HepG2 (cell line): ENCODE measurements at regions not wholly inside any gene's neighbourhood (a gene's known extent, or its start where the extent isn't known, plus 50 kb on each side); places are given as distances from the start of the nearest gene placed in this dataset.

ENCODE experiments used
- ATAC-seq: fragments of 200-7000 bp; cut with Tn5 transposase; 3 replicates; pipeline ENCODE4 v1.9.1; 2020; ENCODE audit warnings: mild to moderate bottlenecking, moderate library complexity
- BruUV-seq: library from RNA; stranded (reverse); fragments of 400-500 nt; replicated peaks from 2 replicates; lab custom pipeline; 2021; lab: Mats Ljungman, UMichigan
- CTCF ChIA-PET: fragments of 300-600 bp; formaldehyde crosslinking; extraction: SDS; loops from one replicate; lab custom pipeline; 2021; ENCODE audit warnings: low total read pairs, inconsistent platforms, low intra/inter-chr PET ratio; lab: Yijun Ruan, JAX
- POLR2A ChIA-PET: fragments of 350-600 bp; sonication (Branson Sonifier 250); formaldehyde crosslinking; loops from one replicate; lab custom pipeline; 2020; ENCODE audit warnings: antibody characterized with exemption, inconsistent platforms; lab: Yijun Ruan, JAX
- DNase-seq: peaks from one replicate; pipeline ENCODE4 v3.0.0-alpha.2; 2015; ENCODE audit warnings: low spot score
- FAIRE-seq: peaks from 3 replicates; lab custom pipeline; 2011; peaks lifted over from hg19 to GRCh38; lab: Jason Lieb, UNC
- H2AFZ ChIP-seq: one replicate; pipeline ENCODE4 v1.6.1; 2011; ENCODE audit warnings: low read length, inconsistent platforms
- H3K27ac ChIP-seq: fragments of 300-600 bp; 3 replicates; pipeline ENCODE4 v1.8.0; 2011; ENCODE audit warnings: mixed run types, mild to moderate bottlenecking, mixed read lengths, low read length, inconsistent platforms; ENCODE audit not compliant: insufficient read depth; ENCODE audit errors: extremely low read length
- H3K27me3 ChIP-seq, 2 experiments: fragments of 200-600 bp in 1 of 2; 2 replicates in 1 of 2; 3 replicates in 1 of 2; pipeline versions ENCODE4 v1.6.0 to v1.8.0; 2011; ENCODE audit warnings: low read length in 2 of 2, mild to moderate bottlenecking in 2 of 2, moderate library complexity in 2 of 2, inconsistent platforms in 1 of 2; ENCODE audit not compliant: insufficient read depth in 2 of 2, control insufficient read depth in 1 of 2
- H3K36me3 ChIP-seq, 2 experiments: fragments of 200-600 bp in 1 of 2; replicated peaks in 1 of 2; 2 replicates in 1 of 2; 3 replicates in 1 of 2; pipeline versions ENCODE4 v1.5.1 to v1.8.0; 2011; ENCODE audit warnings: low read length in 2 of 2, inconsistent platforms in 1 of 2; ENCODE audit not compliant: insufficient read depth in 2 of 2, control insufficient read depth in 1 of 2
- H3K4me1 ChIP-seq: 2 replicates; pipeline ENCODE4 v1.5.1; 2012; ENCODE audit warnings: low read length, inconsistent platforms; ENCODE audit not compliant: insufficient read depth
- H3K4me2 ChIP-seq: 2 replicates; pipeline ENCODE4 v1.6.0; 2011; ENCODE audit warnings: low read depth, low read length, inconsistent platforms
- H3K4me3 ChIP-seq, 3 experiments: fragments of 200-600 bp in 1 of 3; sonication (generic), shearing (Covaris generic) in 1 of 3; replicated peaks in 1 of 3; 2 replicates each; pipeline ENCODE4 v1.5.1; 2011 to 2016; ENCODE audit warnings: low read length in 3 of 3, inconsistent platforms in 2 of 3, low read depth in 2 of 3, mild to moderate bottlenecking in 2 of 3, control low read depth in 1 of 3, mixed read lengths in 1 of 3; ENCODE audit not compliant: insufficient read depth in 1 of 3
- H3K79me2 ChIP-seq: one replicate; pipeline ENCODE4 v1.6.1; 2011; ENCODE audit warnings: low read length, inconsistent platforms; ENCODE audit not compliant: insufficient read depth
- H3K9ac ChIP-seq: 2 replicates; pipeline ENCODE4 v1.6.0; 2011; ENCODE audit warnings: mild to moderate bottlenecking, low read depth, low read length, inconsistent platforms; ENCODE audit not compliant: insufficient read depth
- H3K9me3 ChIP-seq: 2 replicates; pipeline ENCODE4 v1.5.1; 2012; ENCODE audit warnings: mild to moderate bottlenecking, low read length
- H4K20me1 ChIP-seq: 2 replicates; pipeline ENCODE4 v1.6.0; 2011; ENCODE audit warnings: inconsistent platforms, mild to moderate bottlenecking, low read length, moderate library complexity; ENCODE audit not compliant: insufficient read depth
- ARNTL ChIP-seq: sonication (generic); formaldehyde crosslinking; IDR thresholded peaks from 2 replicates; pipeline ENCODE4 v1.4.0; 2020; ENCODE audit warnings: mild to moderate bottlenecking, missing genetic modification reagents
- CC2D1A ChIP-seq: sonication (generic); formaldehyde crosslinking; IDR thresholded peaks from 2 replicates; pipeline ENCODE4 v1.8.1; 2023; ENCODE audit warnings: mild to moderate bottlenecking, missing genetic modification reagents
- HMG20B ChIP-seq: conservative IDR thresholded peaks from 2 replicates; pipeline ENCODE4 v1.6.1; 2016; ENCODE audit warnings: missing genetic modification reagents, missing compliant biosample characterization
- NFIB ChIP-seq: sonication (generic); formaldehyde crosslinking; IDR thresholded peaks from 2 replicates; pipeline ENCODE4 v1.9.0; 2021; ENCODE audit warnings: missing genetic modification reagents, mild to moderate bottlenecking, borderline replicate concordance
- REPIN1 ChIP-seq: sonication (generic); formaldehyde crosslinking; IDR thresholded peaks from 2 replicates; pipeline ENCODE4 v1.8.0; 2022; ENCODE audit warnings: missing genetic modification reagents, low read depth, mild to moderate bottlenecking, borderline replicate concordance
- RFX5 ChIP-seq: IDR thresholded peaks from 2 replicates; pipeline ENCODE4 v1.6.1; 2011; ENCODE audit warnings: low read depth, low read length, improper control_type of control experiment
- ZNF207 ChIP-seq: fragments of 450-650 bp; IDR thresholded peaks from 2 replicates; pipeline ENCODE4 v1.6.1; 2016; ENCODE audit warnings: antibody characterized with exemption, borderline replicate concordance
- ZNF234 ChIP-seq: sonication (generic); formaldehyde crosslinking; conservative IDR thresholded peaks from 2 replicates; pipeline ENCODE4 v1.5.1; 2020; ENCODE audit warnings: mild to moderate bottlenecking, missing genetic modification reagents
- ZNF235 ChIP-seq: sonication (generic); formaldehyde crosslinking; IDR thresholded peaks from 2 replicates; pipeline ENCODE4 v1.8.1; 2023; ENCODE audit warnings: mild to moderate bottlenecking, missing genetic modification reagents, borderline replicate concordance
- ZNF629 ChIP-seq: sonication (generic); formaldehyde crosslinking; conservative IDR thresholded peaks from 2 replicates; pipeline ENCODE4 v1.5.0; 2020; ENCODE audit warnings: missing genetic modification reagents
- ZNF724P ChIP-seq: sonication (generic); formaldehyde crosslinking; IDR thresholded peaks from 2 replicates; pipeline ENCODE4 v1.8.0; 2022; ENCODE audit warnings: missing genetic modification reagents, borderline replicate concordance
- ZNF737 ChIP-seq: sonication (generic); formaldehyde crosslinking; IDR thresholded peaks from 2 replicates; pipeline ENCODE4 v1.5.0; 2020; ENCODE audit warnings: missing genetic modification reagents, mild to moderate bottlenecking, borderline replicate concordance
- in situ Hi-C: cut with HindIII; loops from 2 replicates; pipeline ENCODE4 v1.10.0; 2017; ENCODE audit warnings: low pct_unique_long_range_greater_than_20kb; ENCODE audit not compliant: extremely low pct_ligation_motif_present
- intact Hi-C: fragments of 100-400 bp; cut with micrococcal nuclease; formaldehyde crosslinking; loops from one replicate; pipeline ENCODE4 v1.10.0; 2022; ENCODE audit not compliant: unreplicated experiment
- TF ChIP-seq, protein P1 (sequence below): sonication (generic); formaldehyde crosslinking; IDR thresholded peaks from 2 replicates; pipeline ENCODE4 v1.8.0; 2022; ENCODE audit warnings: low read depth, missing genetic modification reagents
- TF ChIP-seq, protein P2 (sequence below): sonication (generic); formaldehyde crosslinking; IDR thresholded peaks from 2 replicates; pipeline ENCODE4 v1.4.0; 2020; ENCODE audit warnings: missing genetic modification reagents
- TF ChIP-seq, protein P3 (sequence below): fragments of 450-650 bp; IDR thresholded peaks from 2 replicates; pipeline ENCODE4 v1.6.1; 2017

DNA sequence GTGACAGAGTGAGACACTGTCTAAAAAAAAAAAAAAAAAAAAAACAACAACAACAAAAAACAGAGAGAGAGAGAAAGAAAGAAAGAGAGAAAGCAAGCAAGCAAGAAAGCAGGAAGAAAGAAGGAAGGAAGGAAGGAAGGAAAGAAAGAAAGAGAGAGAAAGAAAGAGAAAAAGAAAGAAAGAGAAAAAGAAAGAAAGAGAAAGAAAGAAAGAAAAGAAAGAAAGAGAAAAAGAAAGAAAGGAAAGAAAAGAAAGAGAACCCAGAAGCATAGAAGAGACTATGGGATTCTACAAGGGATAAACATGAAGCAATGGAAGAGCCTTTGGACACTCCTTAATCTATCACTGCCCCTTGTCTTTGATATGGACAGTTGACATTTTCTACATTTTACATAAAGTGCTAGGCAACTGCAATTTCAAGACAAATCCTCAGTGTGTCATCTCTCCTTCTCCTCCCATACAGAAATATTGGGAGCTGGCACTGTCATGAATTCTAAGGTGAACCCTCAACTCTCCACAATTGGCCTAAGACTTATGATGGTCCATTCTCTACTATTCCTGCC, 151.9 kb upstream of the CPM start:
- no TSS peak for BruUV-seq
- in situ Hi-C loops (no loop called here), intact Hi-C loops (no loop called here)
- Histone ChIP-seq H3K4me2 (no peak overlapping the region), H4K20me1 (no peaks in the 10 kb centered on the region), H3K27ac (no peak overlapping the region), H3K4me1 (no peaks in the 10 kb centered on the region), H3K9me3 (no peaks in the 10 kb centered on the region), H2AFZ (no peak overlapping the region), H3K27me3 (no peaks in the 10 kb centered on the region), H3K4me3 (no peak overlapping the region), H3K79me2 (no peaks in the 10 kb centered on the region), H3K36me3 (no peaks in the 10 kb centered on the region), H3K9ac (no peak overlapping the region)
- DNase-seq = no peak
- no peak for ATAC-seq
- POLR2A ChIA-PET = no interaction called here
- CTCF ChIA-PET = no interaction called here
- no peak for TF ChIP-seq ARNTL (CRISPR knock-in tag)
- no peak for TF ChIP-seq REPIN1
- TF ChIP-seq, protein P1, sequence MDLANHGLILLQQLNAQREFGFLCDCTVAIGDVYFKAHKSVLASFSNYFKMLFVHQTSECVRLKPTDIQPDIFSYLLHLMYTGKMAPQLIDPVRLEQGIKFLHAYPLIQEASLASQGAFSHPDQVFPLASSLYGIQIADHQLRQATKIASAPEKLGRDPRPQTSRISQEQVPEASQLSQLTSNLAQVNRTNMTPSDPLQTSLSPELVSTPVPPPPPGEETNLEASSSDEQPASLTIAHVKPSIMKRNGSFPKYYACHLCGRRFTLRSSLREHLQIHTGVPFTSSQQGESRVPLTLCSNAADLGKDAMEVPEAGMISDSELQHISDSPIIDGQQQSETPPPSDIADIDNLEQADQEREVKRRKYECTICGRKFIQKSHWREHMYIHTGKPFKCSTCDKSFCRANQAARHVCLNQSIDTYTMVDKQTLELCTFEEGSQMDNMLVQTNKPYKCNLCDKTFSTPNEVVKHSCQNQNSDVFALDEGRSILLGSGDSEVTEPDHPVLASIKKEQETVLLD (CRISPR knock-in tag) = no peak
- TF ChIP-seq ZNF737 (CRISPR knock-in tag) = no peak
- TF ChIP-seq ZNF207 = no peak
- no peak for TF ChIP-seq ZNF235
- TF ChIP-seq HMG20B (CRISPR knock-in tag) = no peak
- no peak for TF ChIP-seq RFX5
- no peak for TF ChIP-seq ZNF234 (CRISPR knock-in tag)
- TF ChIP-seq CC2D1A (CRISPR knock-in tag) = no peak
- no peak for TF ChIP-seq NFIB (CRISPR knock-in tag)
- no peak for TF ChIP-seq ZNF629 (CRISPR knock-in tag)
- TF ChIP-seq, protein P2, sequence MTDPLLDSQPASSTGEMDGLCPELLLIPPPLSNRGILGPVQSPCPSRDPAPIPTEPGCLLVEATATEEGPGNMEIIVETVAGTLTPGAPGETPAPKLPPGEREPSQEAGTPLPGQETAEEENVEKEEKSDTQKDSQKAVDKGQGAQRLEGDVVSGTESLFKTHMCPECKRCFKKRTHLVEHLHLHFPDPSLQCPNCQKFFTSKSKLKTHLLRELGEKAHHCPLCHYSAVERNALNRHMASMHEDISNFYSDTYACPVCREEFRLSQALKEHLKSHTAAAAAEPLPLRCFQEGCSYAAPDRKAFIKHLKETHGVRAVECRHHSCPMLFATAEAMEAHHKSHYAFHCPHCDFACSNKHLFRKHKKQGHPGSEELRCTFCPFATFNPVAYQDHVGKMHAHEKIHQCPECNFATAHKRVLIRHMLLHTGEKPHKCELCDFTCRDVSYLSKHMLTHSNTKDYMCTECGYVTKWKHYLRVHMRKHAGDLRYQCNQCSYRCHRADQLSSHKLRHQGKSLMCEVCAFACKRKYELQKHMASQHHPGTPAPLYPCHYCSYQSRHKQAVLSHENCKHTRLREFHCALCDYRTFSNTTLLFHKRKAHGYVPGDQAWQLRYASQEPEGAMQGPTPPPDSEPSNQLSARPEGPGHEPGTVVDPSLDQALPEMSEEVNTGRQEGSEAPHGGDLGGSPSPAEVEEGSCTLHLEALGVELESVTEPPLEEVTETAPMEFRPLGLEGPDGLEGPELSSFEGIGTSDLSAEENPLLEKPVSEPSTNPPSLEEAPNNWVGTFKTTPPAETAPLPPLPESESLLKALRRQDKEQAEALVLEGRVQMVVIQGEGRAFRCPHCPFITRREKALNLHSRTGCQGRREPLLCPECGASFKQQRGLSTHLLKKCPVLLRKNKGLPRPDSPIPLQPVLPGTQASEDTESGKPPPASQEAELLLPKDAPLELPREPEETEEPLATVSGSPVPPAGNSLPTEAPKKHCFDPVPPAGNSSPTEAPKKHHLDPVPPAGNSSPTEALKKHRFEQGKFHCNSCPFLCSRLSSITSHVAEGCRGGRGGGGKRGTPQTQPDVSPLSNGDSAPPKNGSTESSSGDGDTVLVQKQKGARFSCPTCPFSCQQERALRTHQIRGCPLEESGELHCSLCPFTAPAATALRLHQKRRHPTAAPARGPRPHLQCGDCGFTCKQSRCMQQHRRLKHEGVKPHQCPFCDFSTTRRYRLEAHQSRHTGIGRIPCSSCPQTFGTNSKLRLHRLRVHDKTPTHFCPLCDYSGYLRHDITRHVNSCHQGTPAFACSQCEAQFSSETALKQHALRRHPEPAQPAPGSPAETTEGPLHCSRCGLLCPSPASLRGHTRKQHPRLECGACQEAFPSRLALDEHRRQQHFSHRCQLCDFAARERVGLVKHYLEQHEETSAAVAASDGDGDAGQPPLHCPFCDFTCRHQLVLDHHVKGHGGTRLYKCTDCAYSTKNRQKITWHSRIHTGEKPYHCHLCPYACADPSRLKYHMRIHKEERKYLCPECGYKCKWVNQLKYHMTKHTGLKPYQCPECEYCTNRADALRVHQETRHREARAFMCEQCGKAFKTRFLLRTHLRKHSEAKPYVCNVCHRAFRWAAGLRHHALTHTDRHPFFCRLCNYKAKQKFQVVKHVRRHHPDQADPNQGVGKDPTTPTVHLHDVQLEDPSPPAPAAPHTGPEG (CRISPR knock-in tag) = no peak
- TF ChIP-seq, protein P3, sequence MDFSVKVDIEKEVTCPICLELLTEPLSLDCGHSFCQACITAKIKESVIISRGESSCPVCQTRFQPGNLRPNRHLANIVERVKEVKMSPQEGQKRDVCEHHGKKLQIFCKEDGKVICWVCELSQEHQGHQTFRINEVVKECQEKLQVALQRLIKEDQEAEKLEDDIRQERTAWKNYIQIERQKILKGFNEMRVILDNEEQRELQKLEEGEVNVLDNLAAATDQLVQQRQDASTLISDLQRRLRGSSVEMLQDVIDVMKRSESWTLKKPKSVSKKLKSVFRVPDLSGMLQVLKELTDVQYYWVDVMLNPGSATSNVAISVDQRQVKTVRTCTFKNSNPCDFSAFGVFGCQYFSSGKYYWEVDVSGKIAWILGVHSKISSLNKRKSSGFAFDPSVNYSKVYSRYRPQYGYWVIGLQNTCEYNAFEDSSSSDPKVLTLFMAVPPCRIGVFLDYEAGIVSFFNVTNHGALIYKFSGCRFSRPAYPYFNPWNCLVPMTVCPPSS = no peak
- no peak for TF ChIP-seq ZNF724P (CRISPR knock-in tag)
- FAIRE-seq = no peak
